GM12873 (cell line): ENCODE measurements at regions not wholly inside any gene's neighbourhood (a gene's known extent, or its start where the extent isn't known, plus 50 kb on each side); places are given as distances from the start of the nearest gene placed in this dataset.

Source experiments
- TF ChIP-seq, protein P1 (sequence below): IDR thresholded peaks from 2 replicates; pipeline ENCODE4 v1.5.1; 2012; ENCODE audit warnings: low read depth, mild to moderate bottlenecking, moderate library complexity, low read length, control low read depth; ENCODE audit not compliant: insufficient read depth; ENCODE audit errors: missing control alignments

DNA sequence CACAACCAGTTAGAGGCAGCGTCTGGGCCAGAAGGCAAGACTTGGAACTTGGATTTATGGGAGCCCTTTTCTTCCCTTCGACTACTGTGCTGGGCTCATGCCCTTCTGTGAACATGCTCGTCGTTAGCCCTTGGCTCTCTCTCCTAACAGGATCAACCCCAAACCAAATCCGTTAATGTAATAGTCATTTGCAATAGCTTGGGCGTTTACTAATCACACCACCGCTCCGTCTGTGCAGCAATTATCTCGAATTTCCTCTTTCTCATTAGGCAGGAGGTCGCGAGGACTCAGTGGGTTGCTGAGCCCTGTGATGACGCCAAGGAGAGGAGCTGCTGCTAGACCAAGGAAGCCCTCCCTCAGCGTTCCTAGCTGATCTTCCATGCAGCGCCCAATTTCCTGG, 114.7 kb downstream of the ENGASE start:
- TF ChIP-seq, protein P1, sequence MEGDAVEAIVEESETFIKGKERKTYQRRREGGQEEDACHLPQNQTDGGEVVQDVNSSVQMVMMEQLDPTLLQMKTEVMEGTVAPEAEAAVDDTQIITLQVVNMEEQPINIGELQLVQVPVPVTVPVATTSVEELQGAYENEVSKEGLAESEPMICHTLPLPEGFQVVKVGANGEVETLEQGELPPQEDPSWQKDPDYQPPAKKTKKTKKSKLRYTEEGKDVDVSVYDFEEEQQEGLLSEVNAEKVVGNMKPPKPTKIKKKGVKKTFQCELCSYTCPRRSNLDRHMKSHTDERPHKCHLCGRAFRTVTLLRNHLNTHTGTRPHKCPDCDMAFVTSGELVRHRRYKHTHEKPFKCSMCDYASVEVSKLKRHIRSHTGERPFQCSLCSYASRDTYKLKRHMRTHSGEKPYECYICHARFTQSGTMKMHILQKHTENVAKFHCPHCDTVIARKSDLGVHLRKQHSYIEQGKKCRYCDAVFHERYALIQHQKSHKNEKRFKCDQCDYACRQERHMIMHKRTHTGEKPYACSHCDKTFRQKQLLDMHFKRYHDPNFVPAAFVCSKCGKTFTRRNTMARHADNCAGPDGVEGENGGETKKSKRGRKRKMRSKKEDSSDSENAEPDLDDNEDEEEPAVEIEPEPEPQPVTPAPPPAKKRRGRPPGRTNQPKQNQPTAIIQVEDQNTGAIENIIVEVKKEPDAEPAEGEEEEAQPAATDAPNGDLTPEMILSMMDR: no peak

- TF ChIP-seq, protein P1: no peak
These were observed 114.1 kb downstream of the ENGASE start for GRCh38 chr17:79188685-79189084.

DNA sequence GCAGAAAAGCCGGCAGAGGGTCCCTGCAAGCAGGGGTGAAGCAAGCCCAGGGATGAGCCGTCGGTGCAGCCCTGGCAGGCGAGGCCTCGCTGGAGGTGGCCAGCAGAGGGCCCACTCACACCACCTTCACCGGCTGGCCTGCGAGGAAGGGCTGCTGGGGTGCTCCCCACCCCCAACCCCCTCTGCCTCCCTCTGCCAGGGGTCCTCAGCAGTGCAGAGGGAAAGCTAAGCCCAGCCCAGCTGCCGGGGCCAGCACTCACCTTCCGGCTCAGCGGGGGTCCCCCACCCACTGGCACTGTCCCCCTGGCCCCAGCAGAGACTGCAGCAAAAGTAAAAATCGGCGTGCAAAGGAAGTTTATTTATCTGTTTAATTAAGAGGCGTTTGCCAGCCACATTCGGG, 113.4 kb downstream of the ENGASE start:
- TF ChIP-seq, protein P1: peak; percentile 67

DNA sequence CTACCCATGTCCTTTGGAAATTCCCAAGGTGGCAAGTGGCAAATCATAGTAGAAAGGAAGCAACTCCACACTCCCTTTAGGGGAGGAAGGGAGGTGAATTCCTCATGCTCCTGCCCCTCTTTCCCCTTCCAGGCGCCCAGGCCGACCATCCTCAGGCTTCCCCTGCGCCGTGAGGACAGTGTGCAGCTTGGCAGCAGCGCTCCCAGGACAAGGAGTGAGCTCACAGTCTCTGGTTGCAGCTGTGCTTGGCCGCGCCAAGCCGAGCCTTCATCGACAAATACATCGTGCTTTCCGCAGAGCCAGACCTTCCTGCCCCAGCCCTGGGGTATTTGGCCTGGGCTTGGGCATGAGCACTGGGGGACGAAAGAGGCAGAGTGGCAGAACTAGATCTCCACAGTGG, 112.6 kb downstream of the ENGASE start:
- TF ChIP-seq, protein P1: no peak

DNA sequence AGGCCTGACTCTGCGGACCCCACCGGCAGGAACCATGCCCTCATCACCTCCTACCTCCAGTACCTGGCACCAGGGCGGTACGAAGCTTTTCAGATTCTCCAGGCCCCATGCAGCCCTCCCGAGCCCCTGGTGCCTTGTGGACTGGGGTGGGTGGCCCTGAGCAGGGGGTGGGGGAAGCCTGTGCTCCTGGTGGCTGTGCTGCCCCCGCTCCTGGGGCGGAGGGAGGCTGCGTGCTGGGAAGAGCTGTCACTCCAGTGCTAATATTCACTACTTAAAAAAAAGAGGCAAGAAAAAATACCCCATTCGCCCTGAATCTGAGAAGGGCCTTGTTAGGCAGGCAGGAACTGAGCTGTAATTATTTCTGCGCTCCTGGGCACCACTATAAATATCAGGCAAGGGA, 111.8 kb downstream of the ENGASE start:
- TF ChIP-seq, protein P1: no peak

DNA sequence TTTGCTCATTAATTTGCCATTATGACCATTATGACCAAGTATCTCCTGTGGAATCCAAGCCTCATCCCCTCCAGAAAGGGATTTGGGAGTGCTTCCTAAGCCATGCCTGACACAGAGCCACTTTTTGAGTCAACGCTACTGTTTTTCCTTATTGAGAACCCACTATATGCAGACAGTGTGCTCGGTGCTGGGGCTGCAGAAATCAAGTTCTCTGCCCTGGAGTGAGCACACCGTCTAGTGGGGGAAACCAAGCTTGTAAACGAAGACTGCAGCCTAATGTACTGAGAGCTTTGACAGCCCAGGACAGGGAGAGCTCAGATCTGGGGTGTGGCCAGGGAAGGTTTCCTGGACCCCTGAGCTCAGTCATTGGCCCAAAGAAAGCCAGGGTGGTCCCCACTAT, 111.0 kb downstream of the ENGASE start:
- TF ChIP-seq, protein P1: no peak

DNA sequence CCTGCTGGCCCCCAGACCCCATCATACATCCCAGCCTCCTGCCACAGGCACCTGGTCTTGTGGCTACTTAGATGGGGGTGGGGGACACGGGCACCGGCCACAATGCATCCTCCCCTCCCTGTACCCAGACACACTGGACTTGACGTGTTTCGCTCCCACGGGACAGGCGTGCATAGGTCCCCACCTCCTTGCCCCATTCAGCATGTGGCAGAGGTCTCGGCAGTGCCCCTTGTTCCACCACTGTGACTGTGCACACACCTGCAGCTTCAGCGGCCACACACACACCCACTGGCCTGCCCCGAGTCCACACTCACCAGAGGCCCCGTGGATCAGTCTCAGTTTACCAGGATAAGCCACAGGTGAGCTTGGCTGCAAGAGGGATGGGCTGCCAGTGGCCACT, 109.6 kb downstream of the ENGASE start:
- TF ChIP-seq, protein P1: no peak
